Stimulated activated CD8-positive, alpha-beta memory T cell treated with anti-CD3 and anti-CD28 coated beads, Interleukin-7, amount 100 ng/mL, for 1 hour (primary cell): ENCODE measurements at regions not wholly inside any gene's neighbourhood (a gene's known extent, or its start where the extent isn't known, plus 50 kb on each side); places are given as distances from the start of the nearest gene placed in this dataset.
"Not testable (repeated sequence)": the region's sequence is repeated elsewhere in the genome, so short reads cannot be mapped to it uniquely, and the experiment has no call there.

Experiments used
- DNase-seq, 2 donors: peaks; one replicate each; pipeline ENCODE4 v3.0.0-alpha.2; 2020; ENCODE audit warnings: low read depth in 2 of 2

DNA sequence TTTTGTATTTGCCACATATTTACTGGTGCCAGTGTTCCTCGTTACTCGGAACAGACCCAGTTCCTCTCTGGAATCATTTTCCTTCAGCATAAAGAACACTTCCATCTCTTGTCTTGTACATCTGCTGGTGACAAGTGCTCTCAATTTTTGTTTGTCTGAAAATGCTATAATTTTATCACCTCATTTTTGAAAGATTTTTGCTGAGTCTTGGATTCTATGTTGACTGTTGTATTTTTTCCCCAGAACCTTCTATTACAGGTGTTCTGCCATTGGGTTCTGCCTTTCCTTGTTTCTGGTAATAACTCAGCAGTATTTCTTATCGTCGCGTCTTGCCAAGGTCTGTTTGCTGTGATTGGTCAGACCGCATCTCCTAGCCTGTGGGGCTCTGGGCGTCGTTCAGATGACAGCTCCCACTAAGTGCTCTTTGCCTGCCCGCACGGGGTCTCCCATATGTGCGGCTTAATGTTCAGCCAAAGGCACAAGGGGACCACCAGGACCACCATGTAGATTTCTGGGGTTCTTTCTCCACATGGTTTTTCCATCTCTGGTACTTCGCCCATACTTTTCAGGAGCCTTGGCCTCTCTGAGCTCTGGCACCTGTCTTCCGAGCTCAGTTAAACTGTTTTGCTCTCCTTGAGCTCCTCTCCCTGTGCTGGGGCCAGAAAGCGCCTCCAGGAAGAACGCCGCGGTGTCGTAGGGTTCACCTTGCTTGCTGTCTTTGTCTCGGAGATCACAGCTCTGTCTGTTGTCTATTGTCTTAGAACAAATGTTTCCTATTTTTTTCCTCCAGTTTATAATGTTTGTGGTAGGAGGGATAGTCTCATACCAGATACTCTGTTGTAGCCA is 80.0 kb downstream of the METRNL start:
- DNase-seq = no peak

DNA sequence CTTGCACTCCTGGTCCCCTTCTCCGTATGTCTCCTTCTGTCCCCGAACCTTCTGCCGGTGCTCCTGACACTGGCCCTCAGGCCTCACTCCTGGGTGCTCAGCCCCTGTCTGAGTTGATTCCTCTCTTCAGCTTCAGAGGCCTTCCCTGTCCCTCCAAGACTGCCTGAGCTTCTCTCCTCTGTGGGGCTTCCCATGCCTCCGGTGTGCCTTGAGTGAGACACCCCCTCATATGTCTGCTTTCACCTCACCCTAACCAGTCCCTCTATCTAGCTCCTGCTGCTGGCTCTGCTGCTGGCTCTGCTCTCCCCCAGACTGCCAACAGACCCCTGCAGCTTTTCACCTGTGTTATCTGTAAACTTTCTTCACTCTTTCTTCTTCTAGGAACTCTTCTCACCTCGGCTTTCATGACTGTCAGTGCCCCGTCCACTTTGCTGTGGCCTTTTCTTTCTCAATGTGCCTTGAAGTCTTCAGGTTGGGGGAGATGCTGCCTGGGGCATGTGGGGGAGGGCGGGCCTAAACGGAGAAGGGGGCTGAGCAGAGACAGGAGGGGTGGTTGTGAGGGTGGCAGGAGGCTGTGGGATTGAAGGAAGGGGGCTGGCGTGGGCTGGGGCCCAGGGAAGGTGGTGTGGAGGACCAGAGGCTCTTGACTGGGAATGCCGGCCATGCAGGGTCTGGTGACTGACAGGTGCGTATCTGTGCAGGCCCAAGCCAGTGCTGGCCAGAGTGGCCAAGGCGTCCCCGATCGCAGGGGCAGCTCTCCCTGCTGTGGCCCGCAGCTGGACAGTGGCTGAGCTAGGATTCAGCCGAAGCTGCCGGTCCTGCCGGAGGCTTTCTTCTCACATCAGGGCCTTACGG is 81.3 kb downstream of the METRNL start:
- DNase-seq = no peak

DNA sequence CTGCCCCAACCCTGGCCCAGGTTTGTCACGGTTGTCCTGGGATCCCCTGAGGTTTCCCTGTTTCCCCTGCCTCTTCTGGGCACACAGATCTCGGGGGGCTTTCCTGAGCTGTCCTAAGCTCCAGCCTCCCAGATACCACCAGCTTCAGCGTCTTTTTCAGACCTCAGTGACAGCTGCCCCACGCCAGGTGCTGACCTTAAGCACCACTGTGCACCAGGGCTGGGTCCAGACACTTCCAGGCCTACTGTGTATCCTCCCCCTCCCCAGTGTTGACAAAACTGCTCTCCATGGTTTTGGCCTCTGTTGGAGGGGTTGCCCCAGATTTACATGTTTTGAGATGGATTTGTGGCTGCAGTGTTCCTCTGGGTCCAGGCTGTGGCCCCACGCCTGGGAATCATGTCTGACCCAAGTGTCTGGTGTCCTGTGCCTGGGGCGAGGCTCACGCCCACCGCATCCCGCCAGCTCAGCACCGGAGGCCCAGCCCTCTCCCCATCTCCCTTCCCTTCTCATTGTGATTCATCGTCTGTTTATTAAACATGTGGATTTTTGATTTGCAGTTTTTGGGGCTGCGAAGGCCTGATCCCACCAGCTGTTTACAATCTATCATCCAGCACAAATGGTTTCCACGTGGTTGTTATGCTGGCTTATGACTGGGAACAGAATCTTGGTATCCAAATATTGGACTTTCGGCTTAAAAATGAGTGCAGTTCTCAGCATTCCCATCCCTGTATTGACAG is 82.1 kb downstream of the METRNL start:
- DNase-seq = no peak

DNA sequence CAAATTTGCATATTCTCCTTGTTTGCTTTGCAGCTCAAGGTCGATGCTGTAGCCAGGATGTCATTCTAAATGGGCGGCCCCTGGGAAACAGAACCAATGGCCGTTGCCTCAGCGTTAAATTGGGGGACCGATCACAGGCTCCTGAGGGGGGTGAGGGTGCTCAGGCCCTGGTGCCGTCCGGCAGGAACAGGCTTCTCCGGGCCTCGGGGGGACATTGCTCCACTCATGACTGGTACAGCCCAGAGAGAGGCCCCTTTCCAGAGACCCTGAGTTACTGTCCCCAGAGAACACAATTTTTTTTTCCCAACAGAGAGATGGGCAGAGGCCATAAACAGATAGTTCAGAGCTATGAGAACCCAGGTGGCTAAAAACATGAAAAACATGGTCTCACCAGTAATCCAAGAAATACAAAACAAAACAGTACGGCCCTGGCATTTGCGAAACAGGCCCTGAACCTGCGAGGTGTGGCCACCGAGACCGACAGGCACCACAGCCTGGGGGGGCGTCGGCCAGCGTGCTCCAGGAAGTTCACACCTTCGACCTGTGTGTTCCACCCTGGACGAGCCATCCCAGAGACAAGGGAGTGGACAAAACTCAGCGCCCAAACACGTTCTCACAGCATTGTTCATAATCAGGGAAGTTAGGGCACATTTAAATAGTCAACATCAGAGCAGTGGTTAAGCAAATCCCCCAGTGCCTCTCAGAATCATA is 82.8 kb downstream of the METRNL start:
- DNase-seq = no peak

DNA sequence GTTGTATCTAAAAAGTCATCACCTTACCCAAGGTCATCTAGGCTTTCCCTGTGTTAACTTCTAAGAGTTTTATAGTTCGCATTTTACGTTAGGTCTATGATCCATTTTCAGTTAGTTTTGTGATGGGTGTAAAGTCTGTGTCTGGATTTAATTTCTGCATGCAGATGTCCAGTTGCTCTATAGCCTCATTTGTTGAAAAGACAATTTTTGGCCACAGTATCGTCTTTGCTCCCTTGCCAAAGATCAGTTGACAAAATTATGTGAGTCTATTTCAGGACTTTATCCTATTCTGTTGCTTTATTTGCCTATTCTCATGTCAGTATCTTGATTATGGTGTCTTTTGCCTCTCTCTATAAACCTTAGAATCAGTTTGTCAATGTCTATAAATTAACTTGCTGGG is 85.1 kb downstream of the METRNL start:
- no peak for DNase-seq

- no peak for DNase-seq
Measured at GRCh38 chr17:83170571-83171260, 91.3 kb downstream of the METRNL start.

- no peak for DNase-seq
Measured at GRCh38 chr17:83171661-83172060, 92.3 kb downstream of the METRNL start.

DNA sequence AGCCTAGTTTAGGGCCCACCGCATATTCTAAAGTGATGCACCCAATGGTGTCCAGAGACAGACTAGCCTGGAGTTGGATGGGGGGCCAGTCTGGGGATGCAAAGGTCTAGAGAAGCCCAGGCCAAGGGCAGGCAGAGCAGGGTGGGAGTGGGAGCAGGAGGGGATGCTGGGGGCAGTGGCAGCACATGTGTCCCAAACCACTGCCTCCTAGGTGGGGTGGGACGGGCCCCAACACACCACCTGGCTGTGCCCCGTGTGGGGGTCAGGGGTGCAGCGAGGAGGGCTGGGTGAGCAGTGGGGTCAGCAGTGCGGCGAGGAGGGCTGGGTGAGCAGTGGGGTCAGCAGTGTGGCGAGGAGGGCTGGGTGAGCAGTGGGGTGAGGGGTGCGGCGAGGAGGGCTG is 92.7 kb downstream of the METRNL start:
- not testable (repeated sequence) for DNase-seq

- DNase-seq = not testable (repeated sequence)
Measured at GRCh38 chr17:83172646-83173045, 93.2 kb downstream of the METRNL start.

DNA sequence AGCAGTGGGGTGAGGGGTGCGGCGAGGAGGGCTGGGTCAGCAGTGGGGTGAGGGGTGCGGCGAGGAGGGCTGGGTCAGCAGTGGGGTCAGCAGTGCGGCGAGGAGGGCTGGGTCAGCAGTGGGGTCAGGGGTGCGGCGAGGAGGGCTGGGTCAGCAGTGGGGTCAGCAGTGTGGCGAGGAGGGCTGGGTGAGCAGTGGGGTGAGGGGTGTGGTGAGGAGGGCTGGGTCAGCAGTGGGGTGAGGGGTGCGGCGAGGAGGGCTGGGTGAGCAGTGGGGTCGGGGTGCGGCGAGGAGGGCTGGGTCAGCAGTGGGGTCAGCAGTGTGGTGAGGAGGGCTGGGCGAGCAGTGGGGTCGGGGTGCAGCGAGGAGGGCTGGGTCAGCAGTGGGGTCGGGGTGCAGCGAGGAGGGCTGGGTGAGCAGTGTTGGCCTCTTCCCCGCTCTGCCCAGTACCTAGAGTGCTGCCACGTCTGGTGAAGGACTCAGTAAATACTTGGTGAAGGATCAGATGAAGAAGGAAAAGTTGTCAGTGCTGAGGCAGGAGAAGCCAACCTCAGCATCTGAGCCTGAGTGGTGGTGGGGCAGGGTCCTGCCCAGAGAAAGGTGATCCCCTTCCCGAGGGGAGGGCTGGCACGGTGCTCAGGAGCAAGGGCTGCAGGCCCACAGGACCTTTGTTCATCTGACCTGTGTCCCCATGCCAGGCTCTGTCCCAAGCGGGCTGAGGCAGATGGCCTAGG is 93.9 kb downstream of the METRNL start:
- DNase-seq = not testable (repeated sequence)

GRCh38 chr17:83173914-83174361 is 94.5 kb downstream of the METRNL start:
- DNase-seq = no peak

DNA sequence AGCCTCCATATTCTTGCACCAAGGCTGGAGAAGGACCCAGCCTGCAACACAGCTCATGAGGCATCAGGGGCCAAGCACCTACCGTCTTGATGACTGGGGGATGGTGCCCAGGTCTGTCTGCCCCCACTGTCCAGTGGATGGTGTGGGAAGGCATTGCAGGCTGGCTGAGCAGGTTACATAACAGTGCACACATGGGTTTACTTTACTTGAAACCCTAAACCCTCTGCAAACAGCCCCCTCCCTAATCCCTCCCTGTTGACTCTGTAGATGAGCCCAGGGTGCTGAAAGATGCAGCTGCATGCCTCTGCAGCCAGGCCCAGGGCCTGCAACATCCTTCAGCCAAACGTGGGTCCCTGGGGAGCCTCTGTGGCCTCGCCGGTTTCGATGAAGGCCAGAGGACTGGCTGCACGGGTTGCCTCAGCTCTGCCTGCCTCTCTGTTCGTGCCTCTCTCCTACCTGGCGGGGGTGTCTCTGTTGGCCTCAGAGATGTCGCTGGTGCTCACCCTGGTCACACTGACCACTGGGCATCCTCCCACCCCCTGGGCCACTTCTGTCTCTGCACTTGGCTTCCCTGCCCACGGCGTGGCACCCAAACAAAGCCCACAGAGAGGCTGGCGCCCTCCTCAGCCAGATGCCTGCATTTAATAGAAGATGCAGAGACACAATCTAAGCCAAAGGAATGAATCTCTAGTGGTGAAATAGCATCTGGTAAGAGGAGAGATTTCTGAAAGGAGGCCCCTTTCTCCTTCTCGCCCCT is 95.1 kb downstream of the METRNL start:
- no peak for DNase-seq

GRCh38 chr17:83175119-83175821 is 95.9 kb downstream of the METRNL start:
- DNase-seq = no peak

- DNase-seq = no peak
Measured at GRCh38 chr17:83175822-83176622, 96.6 kb downstream of the METRNL start.

DNA sequence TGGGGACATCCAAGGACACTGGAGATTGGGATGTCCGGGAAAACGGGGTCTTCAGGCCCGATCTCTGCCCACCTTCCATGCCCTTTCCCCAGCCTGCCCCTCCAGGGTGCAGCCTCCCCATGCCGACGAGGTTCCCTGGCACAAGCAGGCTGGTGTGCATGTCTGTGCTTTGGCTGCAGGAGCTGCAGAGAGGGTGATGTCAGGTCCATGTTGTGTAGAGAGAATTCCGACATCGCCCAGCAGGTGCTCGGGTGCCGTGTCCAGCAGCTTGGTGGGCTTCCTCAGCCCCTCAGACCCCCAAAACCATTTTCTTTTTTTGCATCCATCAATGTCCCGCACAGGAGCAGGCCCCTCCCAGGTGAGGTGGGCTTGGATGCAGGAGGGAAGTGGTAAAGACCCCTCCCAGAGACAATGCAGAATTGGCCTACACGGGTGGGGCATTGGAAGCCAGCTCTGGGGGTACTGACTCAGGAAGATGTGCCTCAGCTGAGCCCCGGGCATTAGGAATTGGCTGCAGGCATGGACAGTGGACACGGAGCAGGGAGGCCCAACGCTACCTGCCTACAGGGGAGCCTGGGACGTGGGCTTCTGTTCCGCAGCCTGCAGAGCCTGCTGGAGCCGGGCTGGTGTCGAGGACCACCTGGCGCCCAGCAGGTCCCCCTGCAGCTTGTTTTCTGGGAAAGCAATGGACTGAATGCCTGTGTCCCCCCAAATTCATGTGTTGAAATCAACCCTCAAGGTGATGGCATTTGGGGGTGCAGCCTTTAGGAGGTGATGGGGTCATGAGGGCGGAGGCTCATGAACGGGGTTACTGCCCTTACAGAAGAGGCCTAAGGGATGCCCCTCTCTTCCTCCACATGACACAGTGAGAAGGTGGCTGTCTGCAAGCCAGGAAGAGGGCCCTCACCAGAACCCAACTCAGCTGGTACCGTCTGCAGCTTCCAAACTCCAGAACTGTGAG is 97.5 kb downstream of the METRNL start:
- no peak for DNase-seq

DNA sequence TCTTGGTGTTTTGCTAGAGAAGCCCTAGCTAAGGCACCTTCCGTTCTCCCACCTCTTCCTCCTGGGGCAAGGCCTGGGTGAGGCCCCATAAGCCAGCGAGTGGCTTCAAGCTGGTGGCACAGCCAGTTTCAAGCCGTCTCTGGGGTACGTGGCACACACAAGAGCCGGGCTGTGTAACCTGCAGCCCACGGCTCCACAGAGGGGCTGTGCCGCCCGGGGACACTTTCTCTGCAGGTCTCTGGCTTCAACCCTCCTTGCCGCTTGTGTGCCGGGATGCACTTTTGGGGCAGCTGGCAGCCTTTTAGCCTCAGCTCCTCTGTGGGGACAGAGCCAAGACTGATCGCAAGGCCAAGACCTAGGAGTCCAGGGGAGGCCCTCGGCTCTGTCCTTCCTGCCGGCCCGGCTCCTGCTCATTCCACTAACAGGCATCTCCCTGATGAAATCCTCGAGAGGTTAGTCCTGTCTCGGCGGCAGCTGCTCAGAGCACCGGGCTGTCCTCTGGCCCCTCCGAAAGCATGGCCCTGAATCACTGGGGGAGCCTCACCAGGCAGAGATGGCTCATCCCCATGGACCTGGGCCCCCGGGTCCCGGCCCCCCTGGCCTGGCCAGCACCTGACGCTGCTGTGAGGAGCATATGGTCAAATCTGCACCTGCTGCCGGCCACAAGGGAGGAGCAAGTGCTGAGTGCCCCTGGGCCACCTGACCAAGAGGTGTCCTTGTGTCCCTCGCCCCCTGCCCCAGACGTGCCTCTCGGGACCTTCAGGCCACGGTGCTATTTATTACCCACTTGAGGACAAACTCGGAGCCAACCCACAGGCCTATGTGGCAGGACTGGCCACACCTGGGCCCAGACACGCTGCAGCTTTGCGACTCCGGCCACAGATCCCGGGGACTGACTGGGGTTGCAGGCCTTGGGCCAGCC is 98.5 kb downstream of the METRNL start:
- DNase-seq = no peak
